ENCODE measurements at regions not wholly inside any gene's neighbourhood (a gene's known extent, or its start where the extent isn't known, plus 50 kb on each side); places are given as distances from the start of the nearest gene placed in this dataset.

GRCh38 chr7:26470691-26471090 lies 179.0 kb downstream of the SNX10 start:
- no peak for TF ChIP-seq POLR2A (IDR thresholded peaks at IDR 0.05; ENCODE audit: low read depth)
- TF ChIP-seq CTCF (IDR thresholded peaks at IDR 0.05) = no peak
- TF ChIP-seq EP300 (IDR thresholded peaks at IDR 0.05) = no peak

Data from esophagus muscularis mucosa (tissue), 4 donors.